Vagina (tissue), 2 donors: ENCODE measurements at regions not wholly inside any gene's neighbourhood (a gene's known extent, or its start where the extent isn't known, plus 50 kb on each side); places are given as distances from the start of the nearest gene placed in this dataset.
A peak's percentile ranks its signal among the peaks of the same experiment; 100 is the strongest.
"Not testable (repeated sequence)": the region's sequence is repeated elsewhere in the genome, so short reads cannot be mapped to it uniquely, and the experiment has no call there.

ENCODE experiments used
- DNase-seq, 2 donors: peaks; one replicate each; pipeline ENCODE4 v3.0.0-alpha.2; 2017; ENCODE audit errors: extremely low spot score in 2 of 2
- H3K27ac ChIP-seq: fragments of 200-600 bp; sonication (generic); one replicate; pipeline ENCODE4 v1.5.1; 2019
- H3K27me3 ChIP-seq: fragments of 200-600 bp; sonication (generic); one replicate; pipeline ENCODE4 v1.5.1; 2019
- H3K36me3 ChIP-seq, 2 donors: fragments of 200-600 bp; sonication (generic); one replicate each; pipeline ENCODE4 v1.5.1; 2017 to 2019
- H3K4me1 ChIP-seq: fragments of 200-600 bp; sonication (generic); one replicate; pipeline ENCODE4 v1.5.1; 2019
- H3K4me3 ChIP-seq, 2 donors: fragments of 200-600 bp; sonication (generic); 1 replicate in 1 of 2; 2 replicates in 1 of 2; pipeline ENCODE4 v1.5.1; 2016 to 2019
- H3K9me3 ChIP-seq: fragments of 200-600 bp; sonication (generic); one replicate; pipeline ENCODE4 v1.5.1; 2019
- CTCF ChIP-seq, 3 experiments: fragments of 450-650 bp in 2 of 3; fragments of 200-600 bp in 1 of 3; sonication (generic) in 1 of 3; IDR thresholded peaks; one replicate each; pipeline ENCODE4 v1.5.1; 2017 to 2019; ENCODE audit warnings: antibody characterized with exemption in 3 of 3, mild to moderate bottlenecking in 2 of 3, moderate library complexity in 2 of 3
- POLR2A ChIP-seq, 2 donors: fragments of 450-650 bp; IDR thresholded peaks; one replicate each; pipeline ENCODE4 v1.6.1; 2017; ENCODE audit warnings: antibody characterized with exemption in 2 of 2, mild to moderate bottlenecking in 2 of 2, moderate library complexity in 2 of 2
- POLR2AphosphoS5 ChIP-seq, 2 donors: sonication (generic); formaldehyde crosslinking; IDR thresholded peaks; one replicate each; pipeline ENCODE4 v1.9.0; 2017; ENCODE audit warnings: antibody characterized with exemption in 2 of 2, mild to moderate bottlenecking in 2 of 2, low read depth in 1 of 2; ENCODE audit not compliant: insufficient read depth in 1 of 2
- intact Hi-C: fragments of 100-400 bp; cut with DNase I; formaldehyde crosslinking; loops from one replicate; pipeline ENCODE4 v1.15.1; 2023

GRCh38 chr2:95677346-95677745 is 85.5 kb downstream of the TRIM43 start:
- DNase-seq: no peak
- H3K4me3 ChIP-seq: no peak overlapping the region
- no peak overlapping the region for H3K27ac ChIP-seq
- H3K36me3 ChIP-seq: no peaks in the 10 kb centered on the region
- H3K27me3 ChIP-seq: no peaks in the 10 kb centered on the region
- peaks cover 3% of the 10 kb centered on the region for H3K4me1 ChIP-seq
- no peaks in the 10 kb centered on the region for H3K9me3 ChIP-seq
- no peak for TF ChIP-seq POLR2AphosphoS5 (IDR thresholded peaks at IDR 0.05; ENCODE audit: insufficient read depth in 1 of 2, low read depth in 1 of 2)
- no peak for TF ChIP-seq POLR2A (IDR thresholded peaks at IDR 0.05)
- TF ChIP-seq CTCF (IDR thresholded peaks at IDR 0.05): no peak
- intact Hi-C loops: no loop called here

DNA sequence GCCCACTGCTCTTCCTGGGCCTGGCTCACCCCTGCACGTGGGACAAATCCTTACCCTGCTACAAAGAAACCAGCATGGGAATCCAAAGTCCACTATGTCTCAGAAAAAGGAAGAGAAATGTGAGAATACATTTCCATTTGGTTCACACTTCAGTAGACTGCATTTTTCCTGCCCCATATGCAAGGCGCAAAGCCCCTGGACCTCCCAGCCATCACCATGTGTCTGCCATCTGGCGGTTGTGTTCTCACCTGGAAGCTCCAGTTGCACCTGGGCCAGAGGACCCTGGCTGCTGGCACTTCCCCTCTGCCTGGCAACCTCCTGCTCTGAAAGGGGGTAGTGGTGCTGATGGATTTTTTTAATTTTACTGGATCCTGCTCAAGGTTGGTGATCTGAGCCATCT is 86.0 kb downstream of the TRIM43 start:
- intact Hi-C loops: not testable (repeated sequence)

DNA sequence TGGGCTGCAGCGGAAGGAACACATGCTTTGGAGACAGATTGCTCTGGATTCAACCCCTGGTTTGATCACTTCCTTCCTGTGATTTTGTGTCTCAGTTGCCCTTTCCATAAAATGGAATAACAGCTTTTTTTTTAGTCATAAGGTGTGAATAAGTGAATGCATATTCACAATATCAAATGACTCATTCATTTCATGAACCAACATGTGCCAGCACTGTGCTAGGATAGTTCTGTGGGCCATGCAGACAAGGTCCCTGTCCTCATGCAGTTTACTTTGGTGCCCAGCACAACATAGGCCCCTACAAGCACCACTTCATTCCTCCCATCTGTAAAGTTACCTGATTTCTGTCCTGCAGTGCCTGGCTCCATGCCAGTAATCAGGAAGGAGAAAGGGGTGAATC is 89.4 kb downstream of the TRIM43 start:
- H3K4me3 ChIP-seq, DNase-seq, H3K27ac ChIP-seq, intact Hi-C loops, H3K9me3 ChIP-seq, H3K27me3 ChIP-seq, H3K36me3 ChIP-seq: not testable (repeated sequence)
- peaks cover 18% of the 10 kb centered on the region for H3K4me1 ChIP-seq

More for the DNA sequence above, 86.0 kb downstream of the TRIM43 start:
- DNase-seq, H3K27ac ChIP-seq, H3K9me3 ChIP-seq, H3K4me1 ChIP-seq, H3K4me3 ChIP-seq, H3K36me3 ChIP-seq, H3K27me3 ChIP-seq: not testable (repeated sequence)

- H3K27me3 ChIP-seq, H3K4me3 ChIP-seq, H3K27ac ChIP-seq, H3K36me3 ChIP-seq, intact Hi-C loops, DNase-seq, H3K9me3 ChIP-seq: not testable (repeated sequence)
- peaks cover 22% of the 10 kb centered on the region for H3K4me1 ChIP-seq
These were observed 89.8 kb downstream of the TRIM43 start for GRCh38 chr2:95681589-95682081.

DNA sequence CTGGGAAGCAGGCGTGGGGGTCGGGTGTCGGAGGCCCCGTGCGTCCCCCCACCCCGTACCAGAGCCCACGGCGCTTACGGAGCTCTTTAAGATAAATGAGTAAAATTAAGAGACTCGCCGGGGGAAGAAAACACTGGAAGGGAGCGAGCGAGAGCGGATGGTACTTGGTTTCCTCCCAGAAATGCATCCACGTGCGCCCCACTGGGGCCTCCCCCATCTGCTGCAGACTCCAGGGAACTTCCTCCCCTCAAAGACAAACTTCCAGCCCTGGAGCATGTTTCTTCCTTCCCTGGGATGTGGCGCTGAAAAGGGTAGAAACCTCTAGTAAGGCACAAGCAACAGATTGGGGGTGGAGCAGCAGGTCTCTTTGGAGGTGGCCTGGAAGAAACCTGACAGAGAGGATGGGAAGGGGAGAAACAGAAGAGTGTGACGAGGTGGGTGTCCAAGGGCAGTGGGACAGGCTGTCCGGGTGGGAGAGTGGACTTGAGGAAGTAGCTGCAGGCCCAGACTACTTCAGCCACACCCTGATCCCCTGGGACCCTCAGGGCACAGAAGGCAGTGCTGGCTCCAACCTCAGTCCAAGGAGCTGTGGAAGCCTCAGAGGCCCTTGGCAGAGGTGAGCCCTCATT is 91.2 kb downstream of the TRIM43 start:
- DNase-seq, H3K36me3 ChIP-seq, intact Hi-C loops, H3K9me3 ChIP-seq, H3K27me3 ChIP-seq: not testable (repeated sequence)
- peaks cover 28% of the 10 kb centered on the region for H3K4me1 ChIP-seq
- H3K4me3 ChIP-seq: peak overlapping the region; percentile 31 to 41
- H3K27ac ChIP-seq: peak overlapping the region; percentile 93
- peak in 1 of 2 donors; percentile 33 for TF ChIP-seq POLR2AphosphoS5 (IDR thresholded peaks at IDR 0.05; ENCODE audit: insufficient read depth in 1 of 2, low read depth in 1 of 2)

- no peak for DNase-seq
- intact Hi-C loops: no loop called here
- Histone ChIP-seq H3K27ac (no peak overlapping the region), H3K36me3 (no peaks in the 10 kb centered on the region), H3K27me3 (no peaks in the 10 kb centered on the region), H3K9me3 (no peaks in the 10 kb centered on the region), H3K4me3 (no peak overlapping the region), H3K4me1 (peaks cover 28% of the 10 kb centered on the region)
- TF ChIP-seq POLR2AphosphoS5 (IDR thresholded peaks at IDR 0.05; ENCODE audit: insufficient read depth in 1 of 2, low read depth in 1 of 2) (no peak), POLR2A (IDR thresholded peaks at IDR 0.05) (no peak), CTCF (IDR thresholded peaks at IDR 0.05) (no peak)
These were observed 93.7 kb downstream of the TRIM43 start for GRCh38 chr2:95685513-95685912.

GRCh38 chr2:95686056-95686825 is 94.4 kb downstream of the TRIM43 start:
- intact Hi-C loops, DNase-seq, H3K4me3 ChIP-seq, H3K9me3 ChIP-seq, H3K36me3 ChIP-seq, H3K27me3 ChIP-seq: not testable (repeated sequence)
- peak overlapping the region; percentile 61 for H3K27ac ChIP-seq
- peaks cover 28% of the 10 kb centered on the region for H3K4me1 ChIP-seq

DNA sequence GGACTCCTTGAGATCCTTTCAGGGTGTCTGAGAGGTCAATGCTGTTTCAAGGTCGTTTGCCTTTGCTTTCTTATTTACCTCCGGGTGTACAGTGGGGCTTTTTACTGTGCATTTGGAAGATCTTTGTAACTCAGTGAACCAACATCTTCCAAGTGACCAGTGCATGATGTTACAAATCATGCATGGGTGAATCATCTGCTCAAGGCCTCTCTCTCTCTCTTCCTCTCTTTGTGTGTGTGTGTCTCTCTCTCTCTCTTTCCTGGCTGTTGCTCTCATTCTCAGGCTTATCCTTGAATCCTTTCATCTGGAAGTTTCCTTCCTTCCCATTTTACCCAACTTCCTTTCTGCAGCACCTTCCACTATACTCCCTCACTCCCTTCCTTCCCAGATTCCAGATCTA is 96.1 kb downstream of the TRIM43 start:
- H3K36me3 ChIP-seq, H3K4me3 ChIP-seq, intact Hi-C loops, H3K27me3 ChIP-seq, DNase-seq, H3K9me3 ChIP-seq: not testable (repeated sequence)
- peaks cover 20% of the 10 kb centered on the region for H3K4me1 ChIP-seq
- peak overlapping the region; percentile 61 for H3K27ac ChIP-seq

DNA sequence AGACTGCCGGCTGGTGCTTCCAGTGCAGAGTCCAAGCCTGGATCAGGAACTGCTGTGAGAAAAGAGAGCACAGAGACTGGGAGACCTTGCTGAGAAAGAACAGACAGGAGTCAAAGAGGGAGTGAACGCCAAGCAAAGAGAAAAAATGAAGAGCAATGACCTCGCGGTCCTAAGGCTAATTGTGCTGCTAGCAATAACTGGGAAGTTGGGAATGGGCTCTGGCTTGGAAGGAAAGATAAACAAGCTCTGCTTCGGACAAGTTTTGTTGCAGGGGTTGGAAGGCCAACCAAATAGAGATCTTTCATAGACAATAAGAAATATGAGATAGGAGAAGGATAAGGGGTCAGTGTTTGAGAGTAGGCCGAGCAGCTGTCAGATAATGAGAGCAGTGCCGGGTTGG is 99.4 kb downstream of the TRIM43 start:
- intact Hi-C loops, H3K36me3 ChIP-seq, H3K27me3 ChIP-seq, H3K4me3 ChIP-seq, DNase-seq, H3K9me3 ChIP-seq, H3K27ac ChIP-seq: not testable (repeated sequence)
- peaks cover 10% of the 10 kb centered on the region for H3K4me1 ChIP-seq

DNA sequence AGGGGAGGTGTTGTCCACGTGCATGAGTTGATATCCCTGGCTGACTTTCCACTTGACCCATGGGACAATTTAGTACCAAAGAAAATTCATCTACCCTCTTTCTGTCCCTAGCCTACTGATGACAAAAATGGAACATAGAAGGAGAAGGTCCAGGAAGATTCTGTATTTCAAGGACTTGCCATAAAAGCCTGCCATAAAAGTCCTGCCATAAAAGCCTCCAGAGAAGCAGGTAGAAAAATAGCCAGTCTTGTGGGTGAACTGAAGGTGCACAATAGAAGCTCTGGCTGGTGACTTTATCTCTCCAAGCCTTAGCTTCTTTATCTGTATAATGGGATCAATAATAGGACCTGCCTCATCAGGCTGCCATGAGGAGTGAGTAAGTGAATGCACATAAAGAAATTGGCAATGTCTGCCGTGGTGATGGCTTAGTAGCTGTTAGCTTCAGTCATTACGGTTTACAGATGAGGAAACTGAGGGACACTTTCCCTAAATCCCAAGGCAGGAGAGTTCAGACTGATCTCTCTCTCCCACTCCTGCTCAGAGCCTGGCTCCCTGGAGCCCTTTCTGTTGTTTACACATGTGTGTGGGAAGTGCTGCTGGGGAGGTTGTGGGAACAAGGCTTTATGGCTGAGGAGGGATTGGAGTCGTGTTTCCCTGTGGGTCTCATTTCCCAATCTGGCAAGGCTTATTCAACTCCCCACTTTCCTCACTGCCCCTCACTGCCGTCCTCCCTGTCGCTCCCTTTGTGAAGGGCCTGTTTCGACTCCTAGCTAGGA is 101.5 kb downstream of the TRIM43 start:
- H3K36me3 ChIP-seq, intact Hi-C loops, H3K4me1 ChIP-seq, H3K4me3 ChIP-seq, H3K27me3 ChIP-seq, H3K9me3 ChIP-seq, H3K27ac ChIP-seq: not testable (repeated sequence)
- peak in 1 of 2 donors; percentile 95 for DNase-seq
